Pancreas (tissue), 10 donors: ENCODE measurements at regions not wholly inside any gene's neighbourhood (a gene's known extent, or its start where the extent isn't known, plus 50 kb on each side); places are given as distances from the start of the nearest gene placed in this dataset.

Experiments used
- ATAC-seq, 4 donors: fragments of 200-7000 bp; cut with Tn5 transposase; one replicate each; pipeline versions ENCODE4 v1.8.0 to v1.9.1; 2020; ENCODE audit warnings: mild to moderate bottlenecking in 4 of 4, moderate library complexity in 4 of 4
- DNase-seq, 6 donors: peaks; one replicate each; pipeline ENCODE4 v3.0.0-alpha.2; 2020
- FAIRE-seq: peaks from 2 replicates; lab custom pipeline; 2012; peaks lifted over from hg19 to GRCh38; lab: Jason Lieb, UNC
- H3K27ac ChIP-seq, 4 donors: fragments of 200-600 bp; sonication (generic); 1 replicate in 3 of 4; 2 replicates in 1 of 4; pipeline versions ENCODE4 v1.5.0 to v1.8.0; 2020
- H3K27me3 ChIP-seq, 4 donors: fragments of 200-600 bp; one replicate each; pipeline ENCODE4 v1.8.0; 2021
- H3K36me3 ChIP-seq, 3 donors: fragments of 200-600 bp; sonication (generic) in 1 of 3; one replicate each; pipeline versions ENCODE4 v1.5.0 to v1.8.0; 2020 to 2021
- H3K4me1 ChIP-seq, 3 donors: fragments of 200-600 bp; one replicate each; pipeline ENCODE4 v1.8.0; 2021
- H3K4me3 ChIP-seq, 4 donors: fragments of 200-600 bp; sonication (generic) in 2 of 4; one replicate each; pipeline versions ENCODE4 v1.5.0 to v1.8.0; 2020 to 2021
- H3K9me3 ChIP-seq, 4 donors: fragments of 200-600 bp; one replicate each; pipeline ENCODE4 v1.8.0; 2021
- CTCF ChIP-seq, 4 donors: fragments of 200-600 bp; sonication (generic) in 3 of 4; IDR thresholded peaks; one replicate each; pipeline versions ENCODE4 v1.5.0 to v1.8.0; 2021; ENCODE audit warnings: antibody characterized with exemption in 4 of 4
- WGBS, 2 donors: extraction: QIAGEN DNeasy Blood & Tissue Kit; methylation state at CpG; one replicate each; pipeline ENCODE4 v1.1.7; 2013; 5-methylcytosine and 5-hydroxymethylcytosine counted together
- intact Hi-C, 3 donors: fragments of 100-400 bp; cut with DNase I; formaldehyde crosslinking; loops; one replicate each; pipeline versions ENCODE4 v1.11.1 to v1.14.2; 2022
- donor health status: healthy with polysubstance abuse.
- donor health status: DM: no; HTN: no; CAD: no; lungs with moderate emphysema.
- donor health status: DM: no; HTN: no; CAD: no.
- donor health status: control.
- donor health status: control.
- donor health status: Bipolar disorder and iron deficiency.
- donor health status: DM: yes; HTN: yes; CAD: no.
- donor health status: DM: no; HTN: no; CAD: no.
- donor health status: DM: no; HTN: no; CAD: no.
- donor health status: DM: yes; HTN: yes; CAD: no.

- TF ChIP-seq CTCF (IDR thresholded peaks at IDR 0.05) = no peak
- ATAC-seq = no peak
- Histone ChIP-seq H3K9me3 (no peaks in the 10 kb centered on the region), H3K4me3 (no peak overlapping the region), H3K4me1 (no peaks in the 10 kb centered on the region), H3K27me3 (no peaks in the 10 kb centered on the region), H3K36me3 (no peaks in the 10 kb centered on the region), H3K27ac (no peak overlapping the region)
- WGBS, 2 donors = 54 to 55% methylated on average over 40 to 41 of the region's 41 CpGs
- no peak for FAIRE-seq
- DNase-seq = no peak
- intact Hi-C loops = no loop called here
These were observed 51.1 kb upstream of the PPP2R3B start for GRCh38 chrX:437661-438390.

GRCh38 chrX:439241-439640 lies 52.5 kb upstream of the PPP2R3B start:
- no peak overlapping the region for H3K4me3 ChIP-seq
- no peaks in the 10 kb centered on the region for H3K4me1 ChIP-seq
- no peak for FAIRE-seq
- intact Hi-C loops = no loop called here
- 82 to 85% methylated on average over 4 to 7 of the region's 7 CpGs for WGBS, 2 donors
- ATAC-seq = no peak
- no peak for TF ChIP-seq CTCF (IDR thresholded peaks at IDR 0.05)
- H3K27ac ChIP-seq = no peak overlapping the region
- H3K27me3 ChIP-seq = no peaks in the 10 kb centered on the region
- no peaks in the 10 kb centered on the region for H3K9me3 ChIP-seq
- no peaks in the 10 kb centered on the region for H3K36me3 ChIP-seq
- DNase-seq = no peak

GRCh38 chrX:439719-440118 lies 53.0 kb upstream of the PPP2R3B start:
- H3K27me3 ChIP-seq = no peaks in the 10 kb centered on the region
- TF ChIP-seq CTCF (IDR thresholded peaks at IDR 0.05) = no peak
- DNase-seq = no peak
- intact Hi-C loops = no loop called here
- H3K36me3 ChIP-seq = no peaks in the 10 kb centered on the region
- H3K4me1 ChIP-seq = no peaks in the 10 kb centered on the region
- no peaks in the 10 kb centered on the region for H3K9me3 ChIP-seq
- 82% methylated on average over 9 of the region's 9 CpGs; no CpG with 5 or more reads in 1 of the 2 donors for WGBS, 2 donors
- no peak overlapping the region for H3K27ac ChIP-seq
- ATAC-seq = no peak
- FAIRE-seq = no peak
- no peak overlapping the region for H3K4me3 ChIP-seq

- no peak for DNase-seq
- FAIRE-seq = no peak
- no peak overlapping the region for H3K27ac ChIP-seq
- intact Hi-C loops = no loop called here
- no peak for TF ChIP-seq CTCF (IDR thresholded peaks at IDR 0.05)
- no peak for ATAC-seq
- H3K4me1 ChIP-seq = no peaks in the 10 kb centered on the region
- no peaks in the 10 kb centered on the region for H3K27me3 ChIP-seq
- no peak overlapping the region for H3K4me3 ChIP-seq
- H3K9me3 ChIP-seq = no peaks in the 10 kb centered on the region
- 88 to 91% methylated on average over 13 to 14 of the region's 14 CpGs for WGBS, 2 donors
- H3K36me3 ChIP-seq = no peaks in the 10 kb centered on the region
These were observed 53.9 kb upstream of the PPP2R3B start for GRCh38 chrX:440636-441035.

GRCh38 chrX:443536-444210 lies 57.0 kb upstream of the PPP2R3B start:
- no peak for TF ChIP-seq CTCF (IDR thresholded peaks at IDR 0.05)
- H3K9me3 ChIP-seq = no peaks in the 10 kb centered on the region
- H3K36me3 ChIP-seq = no peaks in the 10 kb centered on the region
- no peak overlapping the region for H3K4me3 ChIP-seq
- 50 to 65% methylated on average over 11 of the region's 11 CpGs for WGBS, 2 donors
- FAIRE-seq (no peak), DNase-seq (no peak), ATAC-seq (no peak)
- intact Hi-C loops = no loop called here
- H3K27me3 ChIP-seq = no peaks in the 10 kb centered on the region
- no peak overlapping the region for H3K27ac ChIP-seq
- H3K4me1 ChIP-seq = no peaks in the 10 kb centered on the region
